Colon (tissue), 2 donors: ENCODE measurements at regions not wholly inside any gene's neighbourhood (a gene's known extent, or its start where the extent isn't known, plus 50 kb on each side); places are given as distances from the start of the nearest gene placed in this dataset.

Experiments
- FAIRE-seq: peaks from 2 replicates; lab custom pipeline; 2012; peaks lifted over from hg19 to GRCh38; lab: Jason Lieb, UNC
- donor health status: control.
- donor health status: control.

GRCh38 chr12:13680916-13681315, 300.5 kb downstream of the GRIN2B start:
- FAIRE-seq: no peak

GRCh38 chr12:13676880-13677279, 304.5 kb downstream of the GRIN2B start:
- FAIRE-seq: no peak

GRCh38 chr12:13670285-13670866, 311.0 kb downstream of the GRIN2B start:
- FAIRE-seq: no peak

- no peak for FAIRE-seq
These were observed 312.5 kb downstream of the GRIN2B start for GRCh38 chr12:13668880-13669279.

GRCh38 chr12:13666806-13667205, 314.6 kb downstream of the GRIN2B start:
- no peak for FAIRE-seq

GRCh38 chr12:13661005-13661887, 320.2 kb downstream of the GRIN2B start:
- no peak for FAIRE-seq

GRCh38 chr12:13654456-13654855, 326.9 kb downstream of the GRIN2B start:
- FAIRE-seq: no peak

- FAIRE-seq: no peak
These were observed 329.3 kb downstream of the GRIN2B start for GRCh38 chr12:13652105-13652504.

GRCh38 chr12:13635709-13636108, 345.7 kb downstream of the GRIN2B start:
- FAIRE-seq: no peak

GRCh38 chr12:13631873-13632272, 349.5 kb downstream of the GRIN2B start:
- FAIRE-seq: no peak

- FAIRE-seq: no peak
These were observed 351.0 kb downstream of the GRIN2B start for GRCh38 chr12:13630354-13630753.

GRCh38 chr12:13628067-13628466, 353.3 kb downstream of the GRIN2B start:
- no peak for FAIRE-seq

- FAIRE-seq: no peak
These were observed 353.9 kb downstream of the GRIN2B start for GRCh38 chr12:13627536-13627935.

GRCh38 chr12:13613297-13613696, 368.1 kb downstream of the GRIN2B start:
- FAIRE-seq: no peak

- FAIRE-seq: no peak
These were observed 371.3 kb downstream of the GRIN2B start for GRCh38 chr12:13609894-13610679.

GRCh38 chr12:13606290-13606689, 375.1 kb downstream of the GRIN2B start:
- no peak for FAIRE-seq

- no peak for FAIRE-seq
These were observed 377.4 kb downstream of the GRIN2B start for GRCh38 chr12:13603953-13604352.

GRCh38 chr12:13602172-13602571, 379.2 kb downstream of the GRIN2B start:
- no peak for FAIRE-seq

GRCh38 chr12:13599176-13599575, 382.2 kb downstream of the GRIN2B start:
- no peak for FAIRE-seq

GRCh38 chr12:13597837-13598236, 383.6 kb downstream of the GRIN2B start:
- no peak for FAIRE-seq

GRCh38 chr12:13597166-13597565, 384.2 kb downstream of the GRIN2B start:
- no peak for FAIRE-seq

GRCh38 chr12:13596714-13597113, 384.7 kb downstream of the GRIN2B start:
- FAIRE-seq: no peak
